Adrenal gland (tissue), 9 donors: ENCODE measurements at regions not wholly inside any gene's neighbourhood (a gene's known extent, or its start where the extent isn't known, plus 50 kb on each side); places are given as distances from the start of the nearest gene placed in this dataset.

ENCODE experiments used
- DNase-seq, 7 donors: peaks; one replicate each; pipeline ENCODE4 v3.0.0-alpha.2; 2019 to 2020
- H3K27ac ChIP-seq, 5 donors: fragments of 200-600 bp; sonication (generic) in 4 of 5; 1 replicate in 3 of 5; 2 replicates in 2 of 5; pipeline versions ENCODE4 v1.5.1 to v1.8.0; 2016 to 2020; ENCODE audit warnings: mild to moderate bottlenecking in 1 of 5
- H3K27me3 ChIP-seq: fragments of 200-600 bp; 2 replicates; pipeline ENCODE4 v1.8.0; 2021
- H3K36me3 ChIP-seq, 2 donors: fragments of 200-600 bp; replicated peaks in 1 of 2; 1 replicate in 1 of 2; 2 replicates in 1 of 2; pipeline versions ENCODE4 v1.5.1 to v1.8.0; 2018 to 2022
- H3K4me1 ChIP-seq, 2 donors: fragments of 200-600 bp; replicated peaks in 1 of 2; 1 replicate in 1 of 2; 2 replicates in 1 of 2; pipeline versions ENCODE4 v1.5.1 to v1.8.0; 2018 to 2021
- H3K4me3 ChIP-seq, 4 donors: fragments of 200-600 bp; sonication (generic) in 3 of 4; one replicate each; pipeline ENCODE4 v1.5.1; 2016 to 2018
- H3K9me3 ChIP-seq, 3 donors: fragments of 200-600 bp; sonication (generic) in 1 of 3; replicated peaks in 1 of 3; 1 replicate in 2 of 3; 2 replicates in 1 of 3; pipeline versions ENCODE4 v1.5.1 to v1.8.0; 2016 to 2021
- POLR2A ChIP-seq, 2 donors: fragments of 450-650 bp; IDR thresholded peaks; one replicate each; pipeline ENCODE4 v1.6.1; 2017; ENCODE audit warnings: antibody characterized with exemption in 2 of 2, mild to moderate bottlenecking in 2 of 2, moderate library complexity in 1 of 2
- WGBS, 4 donors: extraction: QIAGEN DNeasy Blood & Tissue Kit in 2 of 4; methylation state at CpG; one replicate each; pipeline versions ENCODE4 v1.1.5 to v1.1.7; 2013 to 2017; 5-methylcytosine and 5-hydroxymethylcytosine counted together
- intact Hi-C, 2 donors: fragments of 100-400 bp; cut with DNase I; formaldehyde crosslinking; loops; one replicate each; pipeline versions ENCODE4 v1.14.1 to v1.15.0; 2022 to 2023
- TF ChIP-seq, protein P1 (sequence below), 6 experiments: fragments of 450-650 bp in 4 of 6; fragments of 200-600 bp in 2 of 6; sonication (generic) in 1 of 6; IDR thresholded peaks; 1 replicate in 5 of 6; 2 replicates in 1 of 6; pipeline versions ENCODE4 v1.5.1 to v1.8.0; 2016 to 2021; ENCODE audit warnings: antibody characterized with exemption in 6 of 6, mild to moderate bottlenecking in 2 of 6, moderate library complexity in 1 of 6
- donor health status: healthy with polysubstance abuse.
- donor health status: Bipolar disorder and iron deficiency.
- donor health status: DM: yes; HTN: yes; CAD: no.
- donor health status: DM: no; HTN: no; CAD: no.
- donor health status: DM: no; HTN: no; CAD: no.

DNA sequence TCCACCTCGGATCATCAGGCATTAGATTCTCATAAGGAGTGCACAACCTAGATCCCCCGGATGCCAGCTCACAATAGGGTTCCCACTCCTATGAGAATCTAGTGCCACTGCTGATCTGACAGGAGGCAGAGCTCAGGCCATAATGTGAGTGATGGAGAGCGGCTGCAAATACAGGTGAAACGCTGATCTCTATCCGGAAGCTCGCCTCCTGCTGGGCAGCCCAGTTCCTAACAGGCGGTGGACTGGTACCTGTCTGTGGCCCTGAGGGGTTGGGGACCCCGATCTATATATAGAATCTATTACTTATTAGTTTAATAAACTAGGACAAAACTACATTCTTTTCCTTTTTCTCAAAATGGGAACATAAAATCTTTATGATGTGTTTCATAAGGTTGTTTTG is 741.9 kb downstream of the RFPL4B start:
- Histone ChIP-seq H3K9me3 (no peaks in the 10 kb centered on the region), H3K36me3 (no peaks in the 10 kb centered on the region), H3K27ac (no peak overlapping the region), H3K4me3 (no peak overlapping the region), H3K4me1 (no peaks in the 10 kb centered on the region), H3K27me3 (no peaks in the 10 kb centered on the region)
- WGBS, 4 donors = 76 to 88% (median 78%) methylated on average over 8 of the region's 8 CpGs
- TF ChIP-seq POLR2A (IDR thresholded peaks at IDR 0.05) = no peak
- TF ChIP-seq, protein P1, sequence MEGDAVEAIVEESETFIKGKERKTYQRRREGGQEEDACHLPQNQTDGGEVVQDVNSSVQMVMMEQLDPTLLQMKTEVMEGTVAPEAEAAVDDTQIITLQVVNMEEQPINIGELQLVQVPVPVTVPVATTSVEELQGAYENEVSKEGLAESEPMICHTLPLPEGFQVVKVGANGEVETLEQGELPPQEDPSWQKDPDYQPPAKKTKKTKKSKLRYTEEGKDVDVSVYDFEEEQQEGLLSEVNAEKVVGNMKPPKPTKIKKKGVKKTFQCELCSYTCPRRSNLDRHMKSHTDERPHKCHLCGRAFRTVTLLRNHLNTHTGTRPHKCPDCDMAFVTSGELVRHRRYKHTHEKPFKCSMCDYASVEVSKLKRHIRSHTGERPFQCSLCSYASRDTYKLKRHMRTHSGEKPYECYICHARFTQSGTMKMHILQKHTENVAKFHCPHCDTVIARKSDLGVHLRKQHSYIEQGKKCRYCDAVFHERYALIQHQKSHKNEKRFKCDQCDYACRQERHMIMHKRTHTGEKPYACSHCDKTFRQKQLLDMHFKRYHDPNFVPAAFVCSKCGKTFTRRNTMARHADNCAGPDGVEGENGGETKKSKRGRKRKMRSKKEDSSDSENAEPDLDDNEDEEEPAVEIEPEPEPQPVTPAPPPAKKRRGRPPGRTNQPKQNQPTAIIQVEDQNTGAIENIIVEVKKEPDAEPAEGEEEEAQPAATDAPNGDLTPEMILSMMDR (IDR thresholded peaks at IDR 0.05) = no peak
- intact Hi-C loops = no loop called here
- DNase-seq = no peak

DNA sequence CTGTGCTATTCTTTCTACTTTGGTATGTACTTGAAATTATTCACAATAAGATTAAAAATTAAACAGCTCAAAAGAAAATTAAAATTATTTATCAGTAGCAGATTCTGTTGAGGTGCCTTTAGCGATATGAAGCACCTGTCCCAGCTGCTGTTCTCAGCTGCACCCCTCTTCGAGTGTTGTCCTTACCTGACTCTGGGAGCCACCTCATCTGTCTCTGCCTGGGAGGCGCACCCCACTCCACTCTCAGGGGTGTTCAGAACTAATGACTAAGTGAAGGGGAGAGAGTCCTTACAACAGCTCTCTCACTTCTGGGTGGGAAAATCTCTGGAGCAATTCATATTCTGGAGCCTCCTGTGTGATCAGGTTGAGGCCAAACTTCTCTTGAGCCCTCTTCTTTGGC is 745.7 kb downstream of the RFPL4B start:
- WGBS, 4 donors = 83 to 95% (median 90%) methylated on average over 3 of the region's 3 CpGs
- no peak for DNase-seq
- TF ChIP-seq POLR2A (IDR thresholded peaks at IDR 0.05) = no peak
- TF ChIP-seq, protein P1 (IDR thresholded peaks at IDR 0.05) = no peak
- H3K4me1 ChIP-seq = no peaks in the 10 kb centered on the region
- no peak overlapping the region for H3K4me3 ChIP-seq
- no peaks in the 10 kb centered on the region for H3K9me3 ChIP-seq
- no peaks in the 10 kb centered on the region for H3K27me3 ChIP-seq
- H3K36me3 ChIP-seq = no peaks in the 10 kb centered on the region
- H3K27ac ChIP-seq = no peak overlapping the region
- intact Hi-C loops = no loop called here

DNA sequence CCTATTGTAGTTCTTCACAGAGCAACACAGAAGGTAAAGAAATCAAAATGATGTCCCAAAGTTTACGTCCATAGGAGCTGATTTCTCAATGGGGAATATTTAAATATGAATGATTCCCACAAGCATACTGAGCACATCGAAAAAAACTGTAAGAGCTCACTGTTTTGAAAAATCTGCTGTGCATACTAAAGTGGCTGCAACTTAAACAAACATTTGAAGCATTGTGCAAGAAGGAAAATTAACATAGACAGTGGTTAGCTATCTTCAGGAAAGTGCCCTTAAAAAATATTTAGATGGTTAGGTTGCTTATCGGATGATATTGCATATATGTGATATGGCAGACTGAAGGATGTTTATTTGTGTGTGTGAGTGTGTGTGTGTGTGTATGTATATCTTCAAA is 747.6 kb downstream of the RFPL4B start:
- Histone ChIP-seq H3K9me3 (no peaks in the 10 kb centered on the region), H3K27me3 (no peaks in the 10 kb centered on the region), H3K27ac (no peak overlapping the region), H3K4me3 (no peak overlapping the region), H3K4me1 (no peaks in the 10 kb centered on the region), H3K36me3 (no peaks in the 10 kb centered on the region)
- TF ChIP-seq, protein P1 (IDR thresholded peaks at IDR 0.05) = no peak
- no peak for TF ChIP-seq POLR2A (IDR thresholded peaks at IDR 0.05)
- no peak for DNase-seq
- intact Hi-C loops = no loop called here
- 32 to 57% (median 44%) methylated on average over 2 to 3 of the region's 3 CpGs for WGBS, 4 donors

DNA sequence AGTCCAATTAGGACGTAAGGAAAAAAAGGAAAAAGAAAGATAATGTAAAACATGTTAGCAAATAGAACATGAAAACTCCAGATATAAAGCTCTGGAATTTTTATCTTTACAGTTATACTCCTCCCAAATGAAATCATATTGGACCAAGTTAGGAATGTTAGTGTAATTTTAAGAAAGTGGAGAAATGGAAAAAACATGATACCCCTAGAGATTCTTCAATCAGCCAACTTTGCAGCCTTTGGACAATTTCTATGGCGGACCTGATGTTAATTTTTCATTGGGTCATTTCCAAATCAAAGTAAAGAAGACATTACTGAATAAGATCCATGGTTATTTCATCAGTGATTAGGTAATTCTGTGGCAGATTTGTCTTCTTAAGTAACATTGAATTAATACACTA is 748.7 kb downstream of the RFPL4B start:
- 82 to 87% (median 83%) methylated on average over 2 of the region's 2 CpGs for whole genome bisulfite sequencing, 4 donors
- no peak overlapping the region for H3K4me3 ChIP-seq
- no peaks in the 10 kb centered on the region for H3K27me3 ChIP-seq
- H3K4me1 ChIP-seq = no peaks in the 10 kb centered on the region
- H3K9me3 ChIP-seq = no peaks in the 10 kb centered on the region
- DNase-seq = no peak
- intact Hi-C loops = no loop called here
- no peak for TF ChIP-seq POLR2A (IDR thresholded peaks at IDR 0.05)
- TF ChIP-seq, protein P1 (IDR thresholded peaks at IDR 0.05) = no peak
- no peak overlapping the region for H3K27ac ChIP-seq
- no peaks in the 10 kb centered on the region for H3K36me3 ChIP-seq
